GM23338 (cell line): ENCODE measurements at regions not wholly inside any gene's neighbourhood (a gene's known extent, or its start where the extent isn't known, plus 50 kb on each side); places are given as distances from the start of the nearest gene placed in this dataset.

ENCODE experiments used
- ATAC-seq: fragments of 200-7000 bp; cut with Tn5 transposase; 3 replicates; pipeline ENCODE4 v1.9.1; 2020
- DNase-seq: peaks from one replicate; pipeline ENCODE4 v3.0.0-alpha.2; 2015; ENCODE audit warnings: low spot score
- H2AFZ ChIP-seq: fragments of 200-600 bp; sonication (generic); 2 replicates; pipeline ENCODE4 v1.8.0; 2016; ENCODE audit warnings: antibody characterized with exemption, mild to moderate bottlenecking, moderate library complexity
- H3F3A ChIP-seq: fragments of 200-600 bp; sonication (generic); replicated peaks from 2 replicates; pipeline ENCODE4 v1.8.0; 2017; ENCODE audit warnings: antibody characterized with exemption, mixed run types, low read depth
- H3K27ac ChIP-seq: fragments of 200-600 bp; sonication (generic); 2 replicates; pipeline ENCODE4 v1.6.1; 2016; ENCODE audit warnings: low read depth
- H3K27me3 ChIP-seq: fragments of 200-600 bp; sonication (generic); 2 replicates; pipeline ENCODE4 v1.8.0; 2016; ENCODE audit warnings: mild to moderate bottlenecking, mixed run types, moderate library complexity; ENCODE audit not compliant: insufficient read depth
- H3K36me3 ChIP-seq: fragments of 200-600 bp; sonication (generic); 2 replicates; pipeline ENCODE4 v1.8.0; 2016; ENCODE audit warnings: mild to moderate bottlenecking; ENCODE audit not compliant: insufficient read depth
- H3K4me1 ChIP-seq: fragments of 200-600 bp; sonication (generic); 2 replicates; pipeline ENCODE4 v1.8.0; 2016; ENCODE audit warnings: mild to moderate bottlenecking, moderate library complexity; ENCODE audit not compliant: insufficient read depth
- H3K4me2 ChIP-seq: fragments of 200-600 bp; sonication (generic); 2 replicates; pipeline ENCODE4 v1.7.1; 2017; ENCODE audit warnings: mixed run types
- H3K4me3 ChIP-seq: fragments of 200-600 bp; sonication (generic); 2 replicates; pipeline ENCODE4 v1.6.1; 2016; ENCODE audit warnings: mixed run types
- H3K79me2 ChIP-seq: fragments of 200-600 bp; sonication (generic); replicated peaks from 2 replicates; pipeline ENCODE4 v1.8.0; 2017; ENCODE audit warnings: mild to moderate bottlenecking; ENCODE audit not compliant: insufficient read depth
- H3K9me2 ChIP-seq: fragments of 200-600 bp; sonication (generic); 2 replicates; pipeline ENCODE4 v1.8.0; 2017; ENCODE audit not compliant: insufficient read depth
- H4K20me1 ChIP-seq: fragments of 200-600 bp; sonication (generic); replicated peaks from 2 replicates; pipeline ENCODE4 v1.8.0; 2017; ENCODE audit warnings: mild to moderate bottlenecking; ENCODE audit not compliant: insufficient read depth
- H3K27ac Mint-ChIP-seq: 2 replicates; pipeline ENCODE4 v1.8.0; 2020; ENCODE audit warnings: inconsistent platforms, mild to moderate bottlenecking, moderate library complexity, mixed read lengths
- H3K27me3 Mint-ChIP-seq: 3 replicates; pipeline ENCODE4 v1.8.0; 2022; ENCODE audit warnings: low read depth, mild to moderate bottlenecking, moderate library complexity, mixed read lengths, inconsistent platforms; ENCODE audit not compliant: insufficient read depth, poor library complexity
- H3K36me3 Mint-ChIP-seq: 3 replicates; pipeline ENCODE4 v1.8.0; 2021; ENCODE audit warnings: low read depth, mild to moderate bottlenecking, inconsistent platforms, moderate library complexity, mixed read lengths
- H3K4me1 Mint-ChIP-seq: 3 replicates; pipeline ENCODE4 v1.8.0; 2020; ENCODE audit warnings: mild to moderate bottlenecking, inconsistent platforms, mixed read lengths
- H3K4me3 Mint-ChIP-seq: 3 replicates; pipeline ENCODE4 v1.8.0; 2021; ENCODE audit warnings: moderate library complexity, mild to moderate bottlenecking, inconsistent platforms, mixed read lengths
- H3K9me3 Mint-ChIP-seq: 3 replicates; pipeline ENCODE4 v1.8.0; 2020; ENCODE audit warnings: moderate library complexity, mild to moderate bottlenecking, inconsistent platforms, mixed read lengths
- EZH2 ChIP-seq: fragments of 200-600 bp; sonication (generic); IDR thresholded peaks from one replicate; pipeline ENCODE4 v1.8.0; 2017; ENCODE audit warnings: antibody characterized with exemption, mild to moderate bottlenecking, low read depth; ENCODE audit not compliant: unreplicated experiment
- EZH2phosphoT487 ChIP-seq: fragments of 200-600 bp; sonication (generic); IDR thresholded peaks from one replicate; pipeline ENCODE4 v1.8.1; 2018; ENCODE audit warnings: antibody characterized with exemption; ENCODE audit not compliant: unreplicated experiment
- NANOG ChIP-seq: IDR thresholded peaks from 2 replicates; pipeline ENCODE4 v1.6.1; 2016; ENCODE audit warnings: antibody characterized with exemption, borderline replicate concordance
- STAT1 ChIP-seq: IDR thresholded peaks from one replicate; pipeline ENCODE4 v1.6.1; 2016; ENCODE audit warnings: antibody characterized with exemption; ENCODE audit not compliant: unreplicated experiment
- TF ChIP-seq, protein P1 (sequence below): fragments of 250-450 bp; sonication (Bioruptor Pico); IDR thresholded peaks from 2 replicates; pipeline ENCODE4 v1.5.0; 2020; ENCODE audit warnings: mild to moderate bottlenecking, moderate library complexity

DNA sequence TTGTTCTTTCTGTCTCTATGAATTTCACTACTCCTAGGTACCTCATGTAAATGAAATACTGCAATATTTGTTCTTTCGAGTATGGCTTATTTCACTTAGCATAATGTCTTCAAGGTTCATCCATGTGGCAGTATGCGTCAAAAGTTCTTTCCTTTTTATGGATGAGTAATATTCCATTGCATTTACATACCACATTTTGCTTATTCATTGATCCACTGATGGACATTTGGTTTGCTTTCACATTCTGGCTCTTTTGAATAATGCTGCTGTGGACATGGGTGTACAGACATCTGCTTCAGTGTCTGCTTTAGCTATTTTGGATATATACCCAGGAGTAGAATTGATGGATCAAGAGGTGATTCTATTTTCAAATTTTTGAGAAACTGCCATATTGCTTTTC is 144.2 kb upstream of the PAPPA start (continued):
- TF ChIP-seq, protein P1, sequence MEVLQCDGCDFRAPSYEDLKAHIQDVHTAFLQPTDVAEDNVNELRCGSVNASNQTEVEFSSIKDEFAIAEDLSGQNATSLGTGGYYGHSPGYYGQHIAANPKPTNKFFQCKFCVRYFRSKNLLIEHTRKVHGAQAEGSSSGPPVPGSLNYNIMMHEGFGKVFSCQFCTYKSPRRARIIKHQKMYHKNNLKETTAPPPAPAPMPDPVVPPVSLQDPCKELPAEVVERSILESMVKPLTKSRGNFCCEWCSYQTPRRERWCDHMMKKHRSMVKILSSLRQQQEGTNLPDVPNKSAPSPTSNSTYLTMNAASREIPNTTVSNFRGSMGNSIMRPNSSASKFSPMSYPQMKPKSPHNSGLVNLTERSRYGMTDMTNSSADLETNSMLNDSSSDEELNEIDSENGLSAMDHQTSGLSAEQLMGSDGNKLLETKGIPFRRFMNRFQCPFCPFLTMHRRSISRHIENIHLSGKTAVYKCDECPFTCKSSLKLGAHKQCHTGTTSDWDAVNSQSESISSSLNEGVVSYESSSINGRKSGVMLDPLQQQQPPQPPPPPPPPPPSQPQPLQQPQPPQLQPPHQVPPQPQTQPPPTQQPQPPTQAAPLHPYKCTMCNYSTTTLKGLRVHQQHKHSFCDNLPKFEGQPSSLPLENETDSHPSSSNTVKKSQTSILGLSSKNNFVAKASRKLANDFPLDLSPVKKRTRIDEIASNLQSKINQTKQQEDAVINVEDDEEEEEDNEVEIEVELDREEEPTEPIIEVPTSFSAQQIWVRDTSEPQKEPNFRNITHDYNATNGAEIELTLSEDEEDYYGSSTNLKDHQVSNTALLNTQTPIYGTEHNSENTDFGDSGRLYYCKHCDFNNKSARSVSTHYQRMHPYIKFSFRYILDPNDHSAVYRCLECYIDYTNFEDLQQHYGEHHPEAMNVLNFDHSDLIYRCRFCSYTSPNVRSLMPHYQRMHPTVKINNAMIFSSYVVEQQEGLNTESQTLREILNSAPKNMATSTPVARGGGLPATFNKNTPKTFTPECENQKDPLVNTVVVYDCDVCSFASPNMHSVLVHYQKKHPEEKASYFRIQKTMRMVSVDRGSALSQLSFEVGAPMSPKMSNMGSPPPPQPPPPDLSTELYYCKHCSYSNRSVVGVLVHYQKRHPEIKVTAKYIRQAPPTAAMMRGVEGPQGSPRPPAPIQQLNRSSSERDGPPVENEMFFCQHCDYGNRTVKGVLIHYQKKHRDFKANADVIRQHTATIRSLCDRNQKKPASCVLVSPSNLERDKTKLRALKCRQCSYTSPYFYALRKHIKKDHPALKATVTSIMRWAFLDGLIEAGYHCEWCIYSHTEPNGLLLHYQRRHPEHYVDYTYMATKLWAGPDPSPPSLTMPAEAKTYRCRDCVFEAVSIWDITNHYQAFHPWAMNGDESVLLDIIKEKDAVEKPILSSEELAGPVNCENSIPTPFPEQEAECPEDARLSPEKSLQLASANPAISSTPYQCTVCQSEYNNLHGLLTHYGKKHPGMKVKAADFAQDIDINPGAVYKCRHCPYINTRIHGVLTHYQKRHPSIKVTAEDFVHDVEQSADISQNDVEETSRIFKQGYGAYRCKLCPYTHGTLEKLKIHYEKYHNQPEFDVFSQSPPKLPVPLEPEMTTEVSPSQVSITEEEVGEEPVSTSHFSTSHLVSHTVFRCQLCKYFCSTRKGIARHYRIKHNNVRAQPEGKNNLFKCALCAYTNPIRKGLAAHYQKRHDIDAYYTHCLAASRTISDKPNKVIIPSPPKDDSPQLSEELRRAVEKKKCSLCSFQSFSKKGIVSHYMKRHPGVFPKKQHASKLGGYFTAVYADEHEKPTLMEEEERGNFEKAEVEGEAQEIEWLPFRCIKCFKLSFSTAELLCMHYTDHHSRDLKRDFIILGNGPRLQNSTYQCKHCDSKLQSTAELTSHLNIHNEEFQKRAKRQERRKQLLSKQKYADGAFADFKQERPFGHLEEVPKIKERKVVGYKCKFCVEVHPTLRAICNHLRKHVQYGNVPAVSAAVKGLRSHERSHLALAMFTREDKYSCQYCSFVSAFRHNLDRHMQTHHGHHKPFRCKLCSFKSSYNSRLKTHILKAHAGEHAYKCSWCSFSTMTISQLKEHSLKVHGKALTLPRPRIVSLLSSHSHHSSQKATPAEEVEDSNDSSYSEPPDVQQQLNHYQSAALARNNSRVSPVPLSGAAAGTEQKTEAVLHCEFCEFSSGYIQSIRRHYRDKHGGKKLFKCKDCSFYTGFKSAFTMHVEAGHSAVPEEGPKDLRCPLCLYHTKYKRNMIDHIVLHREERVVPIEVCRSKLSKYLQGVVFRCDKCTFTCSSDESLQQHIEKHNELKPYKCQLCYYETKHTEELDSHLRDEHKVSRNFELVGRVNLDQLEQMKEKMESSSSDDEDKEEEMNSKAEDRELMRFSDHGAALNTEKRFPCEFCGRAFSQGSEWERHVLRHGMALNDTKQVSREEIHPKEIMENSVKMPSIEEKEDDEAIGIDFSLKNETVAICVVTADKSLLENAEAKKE (CRISPR knock-in tag), result no peak
- TF ChIP-seq NANOG, result no peak

DNA sequence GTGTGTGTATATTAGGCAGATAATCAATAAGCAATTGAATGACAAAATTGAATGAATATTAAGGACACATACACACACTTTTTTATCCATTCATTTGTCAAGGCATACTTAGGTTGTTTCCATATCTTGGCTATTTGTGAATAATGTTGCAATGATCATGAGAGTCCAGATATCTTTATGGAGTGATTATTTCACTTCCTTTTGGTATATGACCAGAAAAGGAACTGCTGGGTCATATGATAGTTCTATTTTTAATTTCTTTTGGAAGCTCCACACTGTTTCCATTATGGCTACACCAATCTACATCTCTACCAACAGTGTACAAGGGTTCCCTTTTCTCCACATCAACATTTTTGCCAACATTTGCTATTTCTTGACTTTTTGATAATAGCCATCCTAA is 137.7 kb upstream of the PAPPA start:
- Histone ChIP-seq H3K79me2 (no peaks in the 10 kb centered on the region), H3K9me2 (peaks cover 6% of the 10 kb centered on the region; the same call in 1 of the 2 replicates), H3K4me2 (no peak overlapping the region), H3F3A (no peaks in the 10 kb centered on the region), H3K4me3 (no peak overlapping the region), H3K27ac (no peak overlapping the region), H2AFZ (no peak overlapping the region), H3K27me3 (no peaks in the 10 kb centered on the region), H3K36me3 (no peaks in the 10 kb centered on the region), H4K20me1 (no peaks in the 10 kb centered on the region), H3K4me1 (no peaks in the 10 kb centered on the region)
- Mint-ChIP-seq H3K36me3 (no peaks in the 10 kb centered on the region), H3K4me1 (no peaks in the 10 kb centered on the region), H3K27me3 (no peaks in the 10 kb centered on the region), H3K4me3 (no peak overlapping the region), H3K27ac (no peak overlapping the region), H3K9me3 (no peaks in the 10 kb centered on the region)
- DNase-seq, result no peak
- ATAC-seq, result no peak
- TF ChIP-seq EZH2 (no peak), NANOG (no peak), STAT1 (no peak), EZH2phosphoT487 (no peak)
- TF ChIP-seq, protein P1 (CRISPR knock-in tag), result no peak
